Adrenal gland (tissue), 9 donors: ENCODE measurements at regions not wholly inside any gene's neighbourhood (a gene's known extent, or its start where the extent isn't known, plus 50 kb on each side); places are given as distances from the start of the nearest gene placed in this dataset.

Experiments
- DNase-seq, 7 donors: peaks; one replicate each; pipeline ENCODE4 v3.0.0-alpha.2; 2019 to 2020
- H3K27ac ChIP-seq, 5 donors: fragments of 200-600 bp; sonication (generic) in 4 of 5; 1 replicate in 3 of 5; 2 replicates in 2 of 5; pipeline versions ENCODE4 v1.5.1 to v1.8.0; 2016 to 2020; ENCODE audit warnings: mild to moderate bottlenecking in 1 of 5
- H3K27me3 ChIP-seq: fragments of 200-600 bp; 2 replicates; pipeline ENCODE4 v1.8.0; 2021
- H3K36me3 ChIP-seq, 2 donors: fragments of 200-600 bp; replicated peaks in 1 of 2; 1 replicate in 1 of 2; 2 replicates in 1 of 2; pipeline versions ENCODE4 v1.5.1 to v1.8.0; 2018 to 2022
- H3K4me1 ChIP-seq, 2 donors: fragments of 200-600 bp; replicated peaks in 1 of 2; 1 replicate in 1 of 2; 2 replicates in 1 of 2; pipeline versions ENCODE4 v1.5.1 to v1.8.0; 2018 to 2021
- H3K4me3 ChIP-seq, 4 donors: fragments of 200-600 bp; sonication (generic) in 3 of 4; one replicate each; pipeline ENCODE4 v1.5.1; 2016 to 2018
- H3K9me3 ChIP-seq, 3 donors: fragments of 200-600 bp; sonication (generic) in 1 of 3; replicated peaks in 1 of 3; 1 replicate in 2 of 3; 2 replicates in 1 of 3; pipeline versions ENCODE4 v1.5.1 to v1.8.0; 2016 to 2021
- CTCF ChIP-seq, 6 experiments: fragments of 450-650 bp in 4 of 6; fragments of 200-600 bp in 2 of 6; sonication (generic) in 1 of 6; IDR thresholded peaks; 1 replicate in 5 of 6; 2 replicates in 1 of 6; pipeline versions ENCODE4 v1.5.1 to v1.8.0; 2016 to 2021; ENCODE audit warnings: antibody characterized with exemption in 6 of 6, mild to moderate bottlenecking in 2 of 6, moderate library complexity in 1 of 6
- POLR2A ChIP-seq, 2 donors: fragments of 450-650 bp; IDR thresholded peaks; one replicate each; pipeline ENCODE4 v1.6.1; 2017; ENCODE audit warnings: antibody characterized with exemption in 2 of 2, mild to moderate bottlenecking in 2 of 2, moderate library complexity in 1 of 2
- WGBS, 4 donors: extraction: QIAGEN DNeasy Blood & Tissue Kit in 2 of 4; methylation state at CpG; one replicate each; pipeline versions ENCODE4 v1.1.5 to v1.1.7; 2013 to 2017; 5-methylcytosine and 5-hydroxymethylcytosine counted together
- intact Hi-C, 2 donors: fragments of 100-400 bp; cut with DNase I; formaldehyde crosslinking; loops; one replicate each; pipeline versions ENCODE4 v1.14.1 to v1.15.0; 2022 to 2023
- donor health status: healthy with polysubstance abuse.
- donor health status: Bipolar disorder and iron deficiency.
- donor health status: DM: yes; HTN: yes; CAD: no.
- donor health status: DM: no; HTN: no; CAD: no.
- donor health status: DM: no; HTN: no; CAD: no.

GRCh38 chr7:136403591-136403990, 426.4 kb upstream of the MTPN start:
- Histone ChIP-seq H3K36me3 (no peaks in the 10 kb centered on the region), H3K9me3 (no peaks in the 10 kb centered on the region), H3K4me1 (no peaks in the 10 kb centered on the region), H3K4me3 (no peak overlapping the region), H3K27me3 (no peaks in the 10 kb centered on the region), H3K27ac (no peak overlapping the region)
- intact Hi-C loops, result no loop called here
- TF ChIP-seq POLR2A (IDR thresholded peaks at IDR 0.05) (no peak), CTCF (IDR thresholded peaks at IDR 0.05) (no peak)
- DNase-seq, result no peak
- 81 to 90% (median 86%) methylated on average over 4 of the region's 4 CpGs for WGBS, 4 donors

GRCh38 chr7:136400877-136401276, 423.7 kb upstream of the MTPN start:
- Histone ChIP-seq H3K4me1 (no peaks in the 10 kb centered on the region), H3K9me3 (no peaks in the 10 kb centered on the region), H3K4me3 (no peak overlapping the region), H3K27ac (no peak overlapping the region), H3K27me3 (no peaks in the 10 kb centered on the region), H3K36me3 (no peaks in the 10 kb centered on the region)
- no peak for DNase-seq
- TF ChIP-seq CTCF (IDR thresholded peaks at IDR 0.05), result no peak
- TF ChIP-seq POLR2A (IDR thresholded peaks at IDR 0.05), result no peak
- intact Hi-C loops, result no loop called here
- 75 to 81% (median 78%) methylated on average over 5 of the region's 5 CpGs for WGBS, 4 donors

GRCh38 chr7:136399385-136399784, 422.2 kb upstream of the MTPN start:
- Histone ChIP-seq H3K36me3 (no peaks in the 10 kb centered on the region), H3K4me3 (no peak overlapping the region), H3K27ac (no peak overlapping the region), H3K9me3 (no peaks in the 10 kb centered on the region), H3K4me1 (no peaks in the 10 kb centered on the region), H3K27me3 (no peaks in the 10 kb centered on the region)
- no peak for TF ChIP-seq CTCF (IDR thresholded peaks at IDR 0.05)
- TF ChIP-seq POLR2A (IDR thresholded peaks at IDR 0.05), result no peak
- WGBS, 4 donors, result 40 to 50% (median 49%) methylated on average over 2 of the region's 2 CpGs
- intact Hi-C loops, result no loop called here
- DNase-seq, result no peak

- TF ChIP-seq CTCF (IDR thresholded peaks at IDR 0.05) (no peak), POLR2A (IDR thresholded peaks at IDR 0.05) (no peak)
- Histone ChIP-seq H3K4me1 (no peaks in the 10 kb centered on the region), H3K4me3 (no peak overlapping the region), H3K27ac (no peak overlapping the region), H3K27me3 (no peaks in the 10 kb centered on the region), H3K9me3 (no peaks in the 10 kb centered on the region), H3K36me3 (no peaks in the 10 kb centered on the region)
- intact Hi-C loops, result no loop called here
- no peak for DNase-seq
- WGBS, 4 donors, result 82 to 89% (median 86%) methylated on average over 2 of the region's 2 CpGs
Observed at GRCh38 chr7:136392856-136393255, 415.7 kb upstream of the MTPN start.
